ENCODE measurements at regions not wholly inside any gene's neighbourhood (a gene's known extent, or its start where the extent isn't known, plus 50 kb on each side); places are given as distances from the start of the nearest gene placed in this dataset.
"Not testable (repeated sequence)": the region's sequence is repeated elsewhere in the genome, so short reads cannot be mapped to it uniquely, and the experiment has no call there.

DNA sequence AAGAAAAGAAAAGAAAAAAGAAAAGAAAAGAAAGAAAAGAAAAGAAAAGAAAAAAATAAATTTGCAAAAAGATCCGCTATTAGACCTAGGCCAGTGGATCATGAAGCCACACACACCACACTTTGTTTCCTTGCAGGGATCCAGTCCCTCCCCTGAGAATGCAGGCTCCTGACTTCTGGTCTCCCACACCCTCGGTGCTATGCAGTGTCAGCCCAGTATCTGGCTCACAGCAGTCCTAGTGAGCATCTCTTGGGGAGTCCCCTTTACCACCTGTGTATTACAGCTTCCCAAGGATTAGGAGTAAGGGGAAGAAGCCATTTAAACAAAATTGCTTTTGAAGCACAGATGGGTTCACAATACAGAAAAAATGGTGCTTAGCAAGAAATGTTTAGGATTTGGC lies 174.1 kb upstream of the IRF2BP2 start:
- H3K27me3 ChIP-seq = peaks cover 0 to 15% of the 10 kb centered on the region in 2 donors
- H3K27ac ChIP-seq; intact Hi-C loops (cut with DNase I; ENCODE audit: low total_unique reads); H3K9me3 ChIP-seq; H3K36me3 ChIP-seq; H3K4me1 ChIP-seq; H3K4me3 ChIP-seq: not testable (repeated sequence)
- DNase-seq (ENCODE audit: low spot score in 2 of 2) = peak in 1 of 2 donors; percentile 16

DNA sequence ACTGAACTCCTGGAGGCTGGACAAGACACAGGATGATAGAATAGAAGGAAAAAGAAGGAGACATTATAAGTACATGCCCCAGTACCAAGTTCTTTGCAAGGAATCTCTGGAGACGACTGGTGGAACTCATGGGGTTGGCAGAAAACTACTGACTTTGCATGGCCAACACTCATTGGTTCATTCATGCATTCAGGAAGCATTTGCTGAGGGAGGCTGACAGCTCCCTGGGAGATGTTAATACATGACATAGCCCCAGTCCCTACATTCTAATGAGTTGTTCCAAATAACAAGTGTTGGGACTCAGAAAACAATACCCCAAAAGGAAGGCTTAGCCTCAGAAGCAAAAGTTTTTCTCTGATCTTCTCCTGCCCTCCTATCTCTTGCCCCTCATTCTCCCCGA lies 172.8 kb upstream of the IRF2BP2 start:
- TF ChIP-seq POLR2AphosphoS5 (IDR thresholded peaks at IDR 0.05) (no peak), POLR2A (IDR thresholded peaks at IDR 0.05) (no peak)
- TF ChIP-seq, protein P1, sequence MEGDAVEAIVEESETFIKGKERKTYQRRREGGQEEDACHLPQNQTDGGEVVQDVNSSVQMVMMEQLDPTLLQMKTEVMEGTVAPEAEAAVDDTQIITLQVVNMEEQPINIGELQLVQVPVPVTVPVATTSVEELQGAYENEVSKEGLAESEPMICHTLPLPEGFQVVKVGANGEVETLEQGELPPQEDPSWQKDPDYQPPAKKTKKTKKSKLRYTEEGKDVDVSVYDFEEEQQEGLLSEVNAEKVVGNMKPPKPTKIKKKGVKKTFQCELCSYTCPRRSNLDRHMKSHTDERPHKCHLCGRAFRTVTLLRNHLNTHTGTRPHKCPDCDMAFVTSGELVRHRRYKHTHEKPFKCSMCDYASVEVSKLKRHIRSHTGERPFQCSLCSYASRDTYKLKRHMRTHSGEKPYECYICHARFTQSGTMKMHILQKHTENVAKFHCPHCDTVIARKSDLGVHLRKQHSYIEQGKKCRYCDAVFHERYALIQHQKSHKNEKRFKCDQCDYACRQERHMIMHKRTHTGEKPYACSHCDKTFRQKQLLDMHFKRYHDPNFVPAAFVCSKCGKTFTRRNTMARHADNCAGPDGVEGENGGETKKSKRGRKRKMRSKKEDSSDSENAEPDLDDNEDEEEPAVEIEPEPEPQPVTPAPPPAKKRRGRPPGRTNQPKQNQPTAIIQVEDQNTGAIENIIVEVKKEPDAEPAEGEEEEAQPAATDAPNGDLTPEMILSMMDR (IDR thresholded peaks at IDR 0.05) = no peak
- Histone ChIP-seq H3K9me3 (no peaks in the 10 kb centered on the region), H3K27ac (no peak overlapping the region), H3K4me3 (no peak overlapping the region), H3K36me3 (no peaks in the 10 kb centered on the region), H3K27me3 (peaks cover 0 to 25% of the 10 kb centered on the region in 2 donors), H3K4me1 (no peaks in the 10 kb centered on the region)
- intact Hi-C loops (cut with DNase I; ENCODE audit: low total_unique reads) = no loop called here
- no peak for DNase-seq (ENCODE audit: low spot score in 2 of 2)

DNA sequence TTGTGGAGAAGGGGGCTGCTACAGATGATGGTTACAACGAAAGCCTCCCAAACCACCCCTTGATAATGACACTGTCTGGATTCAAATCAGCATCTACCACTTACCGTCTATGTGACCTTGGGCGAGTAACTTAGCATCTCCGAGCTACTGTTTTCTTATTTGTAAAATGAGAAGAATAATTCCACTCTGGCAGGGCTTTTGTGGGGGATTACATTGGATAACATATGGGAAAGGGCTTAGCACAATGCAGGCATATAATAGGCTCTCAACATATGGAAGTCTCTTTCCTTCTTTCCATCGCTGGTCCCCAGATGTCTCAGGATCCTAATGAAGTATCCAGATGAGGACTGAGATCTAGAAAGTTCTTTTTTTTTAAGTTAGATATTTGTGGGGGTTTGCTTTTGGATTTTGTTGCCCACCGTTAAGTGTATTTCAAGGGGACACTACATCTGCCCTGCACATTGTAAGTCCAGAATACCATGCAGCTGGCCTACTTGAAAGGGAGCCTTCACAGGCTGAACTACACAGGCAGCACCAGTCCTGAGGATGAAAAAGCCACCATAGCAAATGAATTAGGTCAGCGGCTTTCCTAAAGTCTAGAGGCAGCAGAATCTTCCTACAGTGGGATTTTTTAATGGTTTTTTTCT lies 172.2 kb upstream of the IRF2BP2 start:
- Histone ChIP-seq H3K4me3 (no peak overlapping the region), H3K9me3 (no peaks in the 10 kb centered on the region), H3K36me3 (no peaks in the 10 kb centered on the region), H3K27me3 (peaks cover 0 to 30% of the 10 kb centered on the region in 2 donors), H3K27ac (no peak overlapping the region), H3K4me1 (no peaks in the 10 kb centered on the region)
- intact Hi-C loops (cut with DNase I; ENCODE audit: low total_unique reads) = no loop called here
- TF ChIP-seq POLR2AphosphoS5 (IDR thresholded peaks at IDR 0.05) = no peak
- TF ChIP-seq, protein P1 (IDR thresholded peaks at IDR 0.05) = no peak
- no peak for TF ChIP-seq POLR2A (IDR thresholded peaks at IDR 0.05)
- DNase-seq (ENCODE audit: low spot score in 2 of 2) = peak in 1 of 2 donors; percentile 15

DNA sequence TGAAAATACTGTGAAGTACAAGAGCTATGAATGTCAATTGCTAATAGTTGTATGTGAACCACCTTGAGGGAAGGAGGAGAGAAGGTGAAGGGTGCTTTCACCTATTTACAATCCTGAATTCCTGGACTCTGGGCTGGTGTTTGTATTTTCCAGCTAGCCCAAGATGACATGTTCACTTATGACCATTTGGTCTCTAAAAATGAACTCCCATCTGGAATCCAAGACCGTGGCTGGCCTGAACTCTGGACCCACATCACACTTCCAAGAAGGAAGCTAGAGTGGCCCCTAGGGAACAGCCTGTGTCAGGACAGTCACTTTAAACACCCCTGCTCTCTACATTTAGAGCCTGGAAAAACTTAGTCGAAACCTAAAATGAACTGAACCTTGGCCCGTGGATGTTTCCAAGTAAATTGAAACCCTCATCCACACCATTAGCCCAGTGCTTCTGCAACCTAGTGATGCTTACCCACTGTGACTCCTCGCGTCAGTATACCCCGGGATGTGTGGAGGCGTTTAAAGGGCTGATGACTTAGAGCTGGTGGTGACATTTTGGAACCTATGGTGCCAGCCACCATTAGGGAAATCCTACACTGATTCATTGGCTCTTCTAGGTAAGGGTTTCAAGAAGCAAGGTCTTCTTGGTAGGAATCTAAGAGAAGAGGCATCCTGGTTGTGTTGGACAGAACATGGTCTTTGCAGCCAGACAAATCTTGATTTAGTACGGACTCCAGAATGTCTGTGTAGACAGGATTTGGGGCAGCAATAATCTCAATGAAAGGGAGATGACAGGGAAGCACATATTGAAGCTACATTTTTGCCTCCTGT lies 171.5 kb upstream of the IRF2BP2 start:
- Histone ChIP-seq H3K4me3 (no peak overlapping the region), H3K27me3 (peaks cover 0 to 37% of the 10 kb centered on the region in 2 donors), H3K36me3 (no peaks in the 10 kb centered on the region), H3K27ac (no peak overlapping the region), H3K4me1 (no peaks in the 10 kb centered on the region), H3K9me3 (no peaks in the 10 kb centered on the region)
- no peak for DNase-seq (ENCODE audit: low spot score in 2 of 2)
- intact Hi-C loops (cut with DNase I; ENCODE audit: low total_unique reads) = no loop called here
- TF ChIP-seq, protein P1 (IDR thresholded peaks at IDR 0.05) = no peak
- TF ChIP-seq POLR2AphosphoS5 (IDR thresholded peaks at IDR 0.05) (no peak), POLR2A (IDR thresholded peaks at IDR 0.05) (no peak)

DNA sequence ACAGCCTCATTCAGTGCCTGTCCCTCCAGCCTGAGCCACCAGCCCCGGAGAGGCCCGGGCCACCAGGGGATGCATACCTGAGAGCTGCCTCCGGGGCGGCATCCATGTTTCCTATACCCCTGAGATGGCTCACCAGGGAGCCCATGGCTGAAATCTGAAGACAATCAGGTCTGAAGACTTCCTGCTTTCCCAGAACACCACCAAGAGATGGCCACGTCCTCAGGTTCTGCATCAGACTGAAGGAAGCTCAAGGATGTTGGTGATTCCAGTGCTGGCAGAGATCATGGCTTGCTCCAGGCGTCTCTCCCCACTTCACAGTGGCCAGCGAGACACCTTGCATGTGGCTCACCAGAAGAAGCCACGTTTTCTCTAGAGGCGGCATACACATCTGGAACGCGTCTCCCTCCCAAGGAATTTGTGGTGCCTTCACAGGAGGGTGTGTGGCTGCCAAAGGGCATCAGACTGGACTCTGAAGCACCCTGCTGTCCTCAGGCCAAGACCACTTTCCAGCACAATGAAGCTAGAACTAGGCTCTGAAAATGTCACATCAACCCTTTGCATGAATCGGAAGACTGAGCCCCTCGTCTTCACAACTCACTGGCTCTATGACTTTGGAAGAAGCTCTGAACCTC lies 170.7 kb upstream of the IRF2BP2 start:
- no peak overlapping the region for H3K4me3 ChIP-seq
- H3K27ac ChIP-seq = no peak overlapping the region
- no peaks in the 10 kb centered on the region for H3K36me3 ChIP-seq
- H3K27me3 ChIP-seq = peaks cover 0 to 38% of the 10 kb centered on the region in 2 donors
- intact Hi-C loops (cut with DNase I; ENCODE audit: low total_unique reads) = no loop called here
- H3K9me3 ChIP-seq = no peaks in the 10 kb centered on the region
- no peaks in the 10 kb centered on the region for H3K4me1 ChIP-seq
- DNase-seq (ENCODE audit: low spot score in 2 of 2) = no peak
- TF ChIP-seq, protein P1 (IDR thresholded peaks at IDR 0.05) = no peak
- no peak for TF ChIP-seq POLR2A (IDR thresholded peaks at IDR 0.05)
- TF ChIP-seq POLR2AphosphoS5 (IDR thresholded peaks at IDR 0.05) = no peak

Measured in breast epithelium (tissue), 4 donors.